ENCODE measurements at regions not wholly inside any gene's neighbourhood (a gene's known extent, or its start where the extent isn't known, plus 50 kb on each side); places are given as distances from the start of the nearest gene placed in this dataset.

- H3K4me3 ChIP-seq, result no peak overlapping the region
- DNase-seq, result no peak
- TF ChIP-seq CTCF (IDR thresholded peaks at IDR 0.05), result no peak
- ATAC-seq, result no peak
- intact Hi-C loops (cut with DNase I, micrococcal nuclease), result no loop called here
- no peaks in the 10 kb centered on the region for H3K4me1 ChIP-seq (ENCODE audit: low read depth)
- no peaks in the 10 kb centered on the region for H3K9me3 ChIP-seq
- no peaks in the 10 kb centered on the region for H3K36me3 ChIP-seq (ENCODE audit: low read depth)
Observed at GRCh38 chr18:73258375-73259087, 390.7 kb upstream of the NETO1 start.

GRCh38 chr18:73254564-73254963 lies 386.8 kb upstream of the NETO1 start:
- ATAC-seq, result no peak
- intact Hi-C loops (cut with DNase I, micrococcal nuclease), result no loop called here
- no peak overlapping the region for H3K4me3 ChIP-seq

GRCh38 chr18:73249030-73249429 lies 381.2 kb upstream of the NETO1 start:
- ATAC-seq (no peak), DNase-seq (no peak)
- TF ChIP-seq CTCF (IDR thresholded peaks at IDR 0.05), result no peak
- H3K9me3 ChIP-seq, result no peaks in the 10 kb centered on the region
- H3K4me3 ChIP-seq, result no peak overlapping the region
- no peaks in the 10 kb centered on the region for H3K36me3 ChIP-seq (ENCODE audit: low read depth)
- intact Hi-C loops (cut with DNase I, micrococcal nuclease), result no loop called here
- no peaks in the 10 kb centered on the region for H3K4me1 ChIP-seq (ENCODE audit: low read depth)

More at GRCh38 chr18:73254564-73254963, 386.8 kb upstream of the NETO1 start:
- Histone ChIP-seq H3K9me3 (no peaks in the 10 kb centered on the region), H3K36me3 (ENCODE audit: low read depth) (no peaks in the 10 kb centered on the region), H3K4me1 (ENCODE audit: low read depth) (no peaks in the 10 kb centered on the region)
- no peak for TF ChIP-seq CTCF (IDR thresholded peaks at IDR 0.05)
- no peak for DNase-seq

GRCh38 chr18:73246763-73247162 lies 379.0 kb upstream of the NETO1 start:
- no peak for DNase-seq
- no peaks in the 10 kb centered on the region for H3K36me3 ChIP-seq (ENCODE audit: low read depth)
- ATAC-seq, result no peak
- H3K4me3 ChIP-seq, result no peak overlapping the region
- H3K4me1 ChIP-seq (ENCODE audit: low read depth), result no peaks in the 10 kb centered on the region
- intact Hi-C loops (cut with DNase I, micrococcal nuclease), result no loop called here
- H3K9me3 ChIP-seq, result no peaks in the 10 kb centered on the region
- TF ChIP-seq CTCF (IDR thresholded peaks at IDR 0.05), result no peak

- no peaks in the 10 kb centered on the region for H3K4me1 ChIP-seq (ENCODE audit: low read depth)
- no peaks in the 10 kb centered on the region for H3K9me3 ChIP-seq
- intact Hi-C loops (cut with DNase I, micrococcal nuclease), result no loop called here
- ATAC-seq (no peak), DNase-seq (no peak)
- no peaks in the 10 kb centered on the region for H3K36me3 ChIP-seq (ENCODE audit: low read depth)
- TF ChIP-seq CTCF (IDR thresholded peaks at IDR 0.05), result no peak
- no peak overlapping the region for H3K4me3 ChIP-seq
Observed at GRCh38 chr18:73245345-73245744, 377.6 kb upstream of the NETO1 start.

- TF ChIP-seq CTCF (IDR thresholded peaks at IDR 0.05), result no peak
Observed at GRCh38 chr18:73244401-73244800, 376.6 kb upstream of the NETO1 start.

More at GRCh38 chr18:73244401-73244800, 376.6 kb upstream of the NETO1 start:
- DNase-seq, result no peak
- H3K4me3 ChIP-seq, result no peak overlapping the region
- H3K9me3 ChIP-seq, result no peaks in the 10 kb centered on the region
- ATAC-seq, result no peak
- no peaks in the 10 kb centered on the region for H3K36me3 ChIP-seq (ENCODE audit: low read depth)
- intact Hi-C loops (cut with DNase I, micrococcal nuclease), result no loop called here
- H3K4me1 ChIP-seq (ENCODE audit: low read depth), result no peaks in the 10 kb centered on the region
